Left ventricle myocardium inferior (tissue), 1 donor: ENCODE measurements at regions not wholly inside any gene's neighbourhood (a gene's known extent, or its start where the extent isn't known, plus 50 kb on each side); places are given as distances from the start of the nearest gene placed in this dataset.
"Not testable (repeated sequence)": the region's sequence is repeated elsewhere in the genome, so short reads cannot be mapped to it uniquely, and the experiment has no call there.

Experiments used
- DNase-seq: peaks from one replicate; pipeline ENCODE4 v3.0.0-alpha.2; 2020
- H3K27ac ChIP-seq: fragments of 200-600 bp; replicated peaks from 2 replicates; pipeline ENCODE4 v1.8.0; 2021
- H3K27me3 ChIP-seq: fragments of 200-600 bp; 2 replicates; pipeline ENCODE4 v1.8.0; 2021; ENCODE audit warnings: low read depth
- H3K36me3 ChIP-seq: fragments of 200-600 bp; 2 replicates; pipeline ENCODE4 v1.8.0; 2021
- H3K4me1 ChIP-seq: fragments of 200-600 bp; 2 replicates; pipeline ENCODE4 v1.8.0; 2021
- H3K4me3 ChIP-seq: fragments of 200-600 bp; 2 replicates; pipeline ENCODE4 v1.8.0; 2021; ENCODE audit warnings: mild to moderate bottlenecking, moderate library complexity
- H3K9me3 ChIP-seq: fragments of 200-600 bp; replicated peaks from 2 replicates; pipeline ENCODE4 v1.8.0; 2021
- CTCF ChIP-seq: fragments of 200-600 bp; IDR thresholded peaks from 2 replicates; pipeline ENCODE4 v1.8.0; 2021; ENCODE audit warnings: antibody characterized with exemption, mild to moderate bottlenecking, borderline replicate concordance
- intact Hi-C: fragments of 100-400 bp; cut with micrococcal nuclease; formaldehyde crosslinking; loops from one replicate; pipeline ENCODE4 v1.11.0; 2022
- donor health status: DM: no; HTN: yes; CAD: no; lungs with severe emphysema.

GRCh38 chr16:14384745-14385144 lies 245.3 kb downstream of the PARN start:
- Histone ChIP-seq H3K36me3 (no peaks in the 10 kb centered on the region), H3K27ac (no peak overlapping the region), H3K4me3 (no peak overlapping the region), H3K4me1 (no peaks in the 10 kb centered on the region), H3K27me3 (no peaks in the 10 kb centered on the region), H3K9me3 (peaks cover 9% of the 10 kb centered on the region)
- DNase-seq, result no peak
- TF ChIP-seq CTCF, result no peak
- intact Hi-C loops, result no loop called here

GRCh38 chr16:14383844-14384243 lies 246.2 kb downstream of the PARN start:
- H3K36me3 ChIP-seq, H3K9me3 ChIP-seq, H3K27ac ChIP-seq, intact Hi-C loops, H3K4me3 ChIP-seq, DNase-seq, H3K4me1 ChIP-seq, H3K27me3 ChIP-seq: not testable (repeated sequence)

- intact Hi-C loops, result no loop called here
Measured at GRCh38 chr16:14378689-14379467, 251.2 kb downstream of the PARN start.

GRCh38 chr16:14378131-14378551 lies 251.9 kb downstream of the PARN start:
- Histone ChIP-seq H3K36me3 (no peaks in the 10 kb centered on the region), H3K27me3 (no peaks in the 10 kb centered on the region), H3K27ac (no peak overlapping the region), H3K4me3 (no peak overlapping the region), H3K9me3 (no peaks in the 10 kb centered on the region), H3K4me1 (no peaks in the 10 kb centered on the region)
- no peak for TF ChIP-seq CTCF
- intact Hi-C loops, result no loop called here
- DNase-seq, result no peak

More at GRCh38 chr16:14378689-14379467, 251.2 kb downstream of the PARN start:
- H3K27ac ChIP-seq, result no peak overlapping the region
- TF ChIP-seq CTCF, result no peak
- H3K9me3 ChIP-seq, result no peaks in the 10 kb centered on the region
- H3K36me3 ChIP-seq, result no peaks in the 10 kb centered on the region
- no peaks in the 10 kb centered on the region for H3K27me3 ChIP-seq
- no peak overlapping the region for H3K4me3 ChIP-seq
- no peaks in the 10 kb centered on the region for H3K4me1 ChIP-seq
- DNase-seq, result no peak

GRCh38 chr16:14377326-14377725 lies 252.7 kb downstream of the PARN start:
- Histone ChIP-seq H3K9me3 (no peaks in the 10 kb centered on the region), H3K27ac (no peak overlapping the region), H3K27me3 (no peaks in the 10 kb centered on the region), H3K36me3 (no peaks in the 10 kb centered on the region), H3K4me3 (no peak overlapping the region), H3K4me1 (no peaks in the 10 kb centered on the region)
- TF ChIP-seq CTCF, result no peak
- intact Hi-C loops, result no loop called here
- DNase-seq, result no peak

- no peak for DNase-seq
- no peaks in the 10 kb centered on the region for H3K36me3 ChIP-seq
- H3K9me3 ChIP-seq, result no peaks in the 10 kb centered on the region
- no peak overlapping the region for H3K4me3 ChIP-seq
- intact Hi-C loops, result no loop called here
- no peaks in the 10 kb centered on the region for H3K27me3 ChIP-seq
- no peak overlapping the region for H3K27ac ChIP-seq
- no peak for TF ChIP-seq CTCF
- no peaks in the 10 kb centered on the region for H3K4me1 ChIP-seq
Measured at GRCh38 chr16:14375132-14375491, 254.9 kb downstream of the PARN start.
